ENCODE measurements at regions not wholly inside any gene's neighbourhood (a gene's known extent, or its start where the extent isn't known, plus 50 kb on each side); places are given as distances from the start of the nearest gene placed in this dataset.
A peak's percentile ranks its signal among the peaks of the same experiment; 100 is the strongest.

GRCh38 chr4:154032914-154033313, 244.0 kb upstream of the SFRP2 start:
- no peak for DNase-seq

DNA sequence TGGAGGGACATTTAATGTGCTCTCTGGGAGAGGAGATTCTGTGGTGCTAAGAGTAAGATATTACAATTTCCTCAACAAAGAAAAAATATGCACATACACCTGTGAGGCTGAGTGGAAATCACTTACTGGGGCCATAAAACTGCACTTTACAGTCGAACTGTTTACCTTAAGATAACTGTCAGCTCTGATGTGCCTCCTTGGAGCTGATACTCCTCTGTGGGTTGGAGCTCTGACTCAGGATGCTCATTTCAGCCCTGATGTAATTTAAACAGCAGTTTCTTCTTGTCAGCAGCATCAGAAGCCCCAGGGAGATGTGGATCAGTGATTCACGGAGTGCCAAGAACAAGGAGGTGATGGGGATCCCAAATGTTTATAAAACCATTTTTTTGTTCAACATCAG, 241.9 kb upstream of the SFRP2 start:
- DNase-seq, result peak in 2 of 56 donors; percentile 4 to 6

DNA sequence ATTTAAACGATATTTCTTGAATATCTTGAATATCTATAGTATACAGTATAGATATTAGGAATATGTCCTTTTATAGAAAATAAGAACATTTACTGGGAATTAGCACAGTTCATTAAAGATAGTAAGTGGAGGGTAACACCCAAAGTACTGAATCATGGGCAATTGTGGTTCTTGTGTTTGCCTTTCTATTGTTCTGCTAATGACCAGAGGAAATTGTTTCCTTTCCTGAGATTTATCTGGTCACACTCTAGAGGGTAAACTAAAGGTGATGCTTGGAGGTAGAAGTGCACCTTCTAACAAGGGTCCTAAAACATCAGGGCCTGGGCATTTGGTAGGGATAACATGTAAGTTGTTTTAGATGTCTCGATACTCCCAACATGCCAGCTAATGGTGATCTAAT, 241.3 kb upstream of the SFRP2 start:
- no peak for DNase-seq

- no peak for DNase-seq
Measured at GRCh38 chr4:154029171-154029570, 240.3 kb upstream of the SFRP2 start.

- DNase-seq, result no peak
Measured at GRCh38 chr4:154025110-154025509, 236.2 kb upstream of the SFRP2 start.

DNA sequence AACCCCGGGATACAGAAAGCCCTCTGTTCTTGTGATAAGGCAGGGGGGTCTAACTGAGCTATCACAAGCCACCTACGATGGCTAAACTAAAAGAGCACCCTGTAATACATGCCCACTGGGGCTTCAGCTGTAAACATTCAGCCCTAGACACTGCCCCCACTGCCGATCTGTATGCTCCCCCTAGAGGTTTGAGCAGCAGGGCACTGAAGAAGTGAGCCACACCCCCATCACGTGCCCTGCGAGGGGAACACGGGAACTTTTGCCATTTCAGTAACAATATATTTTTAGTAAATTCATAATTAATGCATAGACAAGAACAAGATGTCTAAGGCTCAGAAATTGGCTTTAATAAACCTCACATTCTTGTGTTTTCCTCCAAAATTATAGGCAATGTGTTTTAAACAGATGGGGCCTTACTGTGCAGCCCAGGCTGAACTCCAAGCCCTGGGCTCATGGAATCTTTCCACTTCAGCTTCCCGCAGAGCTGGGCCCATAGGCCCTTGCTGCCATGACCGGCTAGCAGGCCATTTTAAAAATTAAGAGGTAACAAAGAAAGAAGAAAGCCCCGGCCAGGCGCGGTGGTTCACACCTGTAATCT, 235.3 kb upstream of the SFRP2 start:
- no peak for DNase-seq

GRCh38 chr4:154023671-154024070, 234.8 kb upstream of the SFRP2 start:
- DNase-seq, result peak in 6 of 56 donors; percentile 1 to 15 (median 9)

GRCh38 chr4:154019811-154020210, 230.9 kb upstream of the SFRP2 start:
- no peak for DNase-seq

- peak in 1 of 56 donors; percentile 2 for DNase-seq
Measured at GRCh38 chr4:154018659-154019058, 229.8 kb upstream of the SFRP2 start.

DNA sequence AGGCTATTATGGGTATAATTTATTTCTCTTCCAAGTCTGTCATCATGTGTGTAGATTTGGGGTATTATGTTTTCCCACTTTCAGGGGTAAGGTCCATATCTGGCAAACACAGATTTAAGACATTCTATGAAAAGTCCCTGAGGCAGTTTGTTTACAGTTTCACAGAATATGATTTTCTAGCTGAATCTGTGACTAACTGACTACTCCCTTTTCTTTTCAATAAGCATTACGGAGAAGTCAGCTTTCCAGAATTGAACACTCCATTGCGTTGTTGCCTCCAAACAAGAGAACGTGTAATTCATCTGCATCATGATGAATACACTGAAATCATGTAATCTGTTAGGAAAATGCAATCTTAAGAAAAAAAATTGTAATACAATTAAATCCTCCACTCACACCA, 226.7 kb upstream of the SFRP2 start:
- DNase-seq, result no peak

DNA sequence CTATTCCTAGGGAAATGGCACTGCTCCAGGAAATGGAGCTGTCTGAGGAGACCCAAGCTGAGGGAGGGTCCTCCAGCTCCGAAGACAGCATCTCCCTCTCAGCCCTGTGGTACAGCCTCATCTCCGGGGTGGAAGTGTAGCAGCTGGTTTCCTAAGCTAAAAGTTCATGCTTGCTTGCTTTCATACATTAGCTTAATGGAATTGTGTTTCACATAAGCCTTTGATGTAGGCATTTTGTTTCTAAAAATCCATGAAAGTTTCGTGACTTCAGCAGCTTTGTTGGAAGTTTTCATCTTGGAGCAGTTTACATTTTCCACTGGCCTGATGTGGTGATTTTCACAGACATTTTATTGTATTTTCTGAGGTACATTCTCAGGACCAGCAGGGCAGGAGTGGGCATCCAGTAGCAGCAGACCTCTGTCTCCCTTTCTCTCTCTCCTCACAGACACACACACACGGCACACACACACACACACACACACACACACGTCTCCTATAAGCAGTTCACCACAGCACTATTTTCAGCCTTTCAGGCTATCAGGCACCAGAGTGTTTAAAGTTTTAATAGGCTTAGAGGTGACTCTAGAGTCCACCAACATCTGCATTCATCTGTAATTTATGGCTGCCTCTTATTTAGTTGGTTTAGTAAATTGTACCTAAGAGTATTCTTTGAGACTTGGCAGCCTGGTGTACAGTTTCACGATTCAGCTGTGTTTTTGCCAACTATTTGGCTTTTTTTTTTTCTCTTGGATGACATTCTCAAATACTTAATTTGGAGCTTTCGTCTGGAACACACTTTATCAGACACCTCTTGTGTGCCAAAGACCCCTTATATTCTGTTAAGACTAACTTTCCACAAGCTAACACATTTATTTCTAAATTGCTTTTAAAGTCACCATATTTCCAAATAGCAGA, 225.8 kb upstream of the SFRP2 start:
- no peak for DNase-seq

DNA sequence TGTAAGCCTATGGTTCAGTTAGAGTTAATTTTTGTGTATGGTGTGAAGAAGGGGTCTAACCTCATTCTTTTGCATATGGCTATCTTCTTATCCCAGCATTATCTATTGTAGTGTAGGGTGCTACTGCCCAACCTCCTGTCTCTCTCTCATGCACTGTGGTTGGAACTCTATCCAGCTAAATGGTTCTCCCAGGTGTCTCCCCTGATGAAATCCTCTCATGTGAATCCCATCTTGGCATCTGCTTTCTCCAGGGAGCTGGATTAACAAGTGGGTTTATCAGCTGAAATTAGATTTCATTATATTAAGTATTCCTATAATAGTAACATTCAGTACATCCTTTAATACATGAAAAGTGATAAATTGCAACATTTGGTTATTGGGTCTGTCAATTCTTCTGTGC, 224.7 kb upstream of the SFRP2 start:
- DNase-seq, result no peak

GRCh38 chr4:154010371-154010770, 221.5 kb upstream of the SFRP2 start:
- DNase-seq, result no peak

DNA sequence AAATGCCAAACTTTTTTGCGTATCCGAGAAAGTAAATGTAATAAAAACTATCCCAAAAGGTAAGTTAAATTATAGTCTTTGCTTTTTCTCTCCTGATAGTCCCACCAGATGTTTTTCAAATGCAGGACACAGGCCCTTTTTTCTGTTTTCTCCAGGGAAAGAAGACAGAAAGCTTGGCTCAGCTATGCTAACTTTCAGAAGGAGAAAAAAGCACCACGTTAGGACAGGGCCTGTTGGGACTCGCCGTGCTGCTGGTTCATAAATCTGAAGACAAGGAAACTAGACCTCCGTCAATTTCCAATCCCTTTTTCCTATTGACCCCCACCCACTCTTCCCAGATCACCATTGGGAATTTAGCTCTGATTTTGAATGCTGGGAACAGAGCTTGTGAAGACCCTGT, 220.9 kb upstream of the SFRP2 start:
- DNase-seq, result no peak

DNA sequence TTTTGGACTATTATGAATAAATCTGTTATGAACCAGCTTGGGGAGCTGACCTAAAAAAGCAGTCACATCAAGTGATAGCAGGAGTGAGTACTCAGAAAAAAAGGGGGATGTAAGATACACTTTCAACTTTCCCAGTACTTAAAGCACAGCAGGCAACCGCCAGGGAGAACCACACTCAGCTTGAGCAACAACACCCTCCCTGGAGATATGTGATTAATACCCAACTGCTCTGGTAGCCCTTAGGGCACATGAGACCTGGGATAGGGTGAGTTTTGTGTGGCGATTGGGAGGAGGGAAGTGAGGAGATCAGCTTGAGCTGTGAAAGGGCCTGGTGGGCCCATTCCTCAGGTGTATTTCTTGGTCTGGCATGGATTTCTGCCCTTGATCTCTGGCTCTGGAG, 220.3 kb upstream of the SFRP2 start:
- DNase-seq, result no peak

GRCh38 chr4:154005171-154005520, 216.3 kb upstream of the SFRP2 start:
- DNase-seq, result no peak

GRCh38 chr4:154004507-154005170, 215.8 kb upstream of the SFRP2 start:
- DNase-seq, result peak in 1 of 56 donors; percentile 3

- no peak for DNase-seq
Measured at GRCh38 chr4:154004016-154004415, 215.1 kb upstream of the SFRP2 start.

- no peak for DNase-seq
Measured at GRCh38 chr4:154003378-154003777, 214.5 kb upstream of the SFRP2 start.

DNA sequence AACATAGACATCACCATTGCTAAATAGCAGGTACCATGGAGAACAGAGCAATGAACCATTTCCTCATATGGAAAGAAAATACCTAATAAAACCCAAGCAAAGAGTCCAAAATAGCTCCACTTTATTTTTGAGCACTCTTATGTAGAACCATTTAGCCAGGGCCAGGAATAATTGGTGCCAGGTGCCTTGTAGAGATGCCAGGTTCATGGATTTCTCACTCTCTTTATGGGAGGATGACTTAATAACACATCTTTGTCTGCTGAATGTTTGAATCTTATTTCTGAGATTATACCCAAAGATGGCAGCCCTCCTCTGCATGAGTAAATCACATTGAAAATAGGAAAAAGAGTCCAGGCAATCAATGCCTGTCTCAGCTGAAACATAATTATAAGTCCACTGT, 212.3 kb upstream of the SFRP2 start:
- no peak for DNase-seq

DNA sequence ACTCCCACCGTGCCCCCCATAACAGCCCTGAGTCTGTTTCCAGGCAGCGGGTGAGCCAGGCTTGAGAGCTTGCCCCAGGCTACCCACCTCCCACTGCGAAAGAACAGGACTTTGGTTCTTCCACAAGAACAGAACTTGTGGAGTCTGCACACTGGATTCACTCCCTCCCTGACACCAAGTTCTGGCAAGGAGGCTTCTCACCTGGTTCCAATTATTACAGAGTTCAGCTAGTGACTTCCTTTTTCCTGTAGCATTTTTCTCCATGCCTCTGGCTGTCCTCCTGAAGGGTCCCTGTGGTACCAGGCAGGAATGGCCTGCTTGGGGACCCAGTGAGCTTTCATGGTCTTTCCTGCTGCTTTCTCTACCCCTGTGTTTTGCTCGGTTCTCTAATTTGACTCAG, 208.6 kb upstream of the SFRP2 start:
- no peak for DNase-seq

GRCh38 chr4:153989505-153989904, 200.6 kb upstream of the SFRP2 start:
- DNase-seq, result no peak
